WTC11 (cell line): ENCODE measurements at regions not wholly inside any gene's neighbourhood (a gene's known extent, or its start where the extent isn't known, plus 50 kb on each side); places are given as distances from the start of the nearest gene placed in this dataset.

ENCODE experiments used
- ATAC-seq: fragments of 200-7000 bp; cut with Tn5 transposase; 2 replicates; pipeline ENCODE4 v1.10.0; 2021; ENCODE audit warnings: mild to moderate bottlenecking, moderate library complexity
- CTCF ChIA-PET: fragments of 300-600 bp; sonication (Branson Sonifier 250); formaldehyde crosslinking; loops from one replicate; lab custom pipeline; 2021; ENCODE audit warnings: antibody characterized with exemption; lab: Charles Lee
- POLR2A ChIA-PET: fragments of 350-600 bp; sonication (Branson Sonifier 250); formaldehyde crosslinking; loops from one replicate; lab custom pipeline; 2021; ENCODE audit warnings: antibody characterized with exemption; lab: Charles Lee
- DNase-seq: peaks from one replicate; pipeline ENCODE4 v3.0.0; 2021; ENCODE audit warnings: low spot score
- H3K27ac Mint-ChIP-seq: 2 replicates; pipeline ENCODE4 v1.8.0; 2021; ENCODE audit warnings: mixed read lengths
- H3K27me3 Mint-ChIP-seq: 2 replicates; pipeline ENCODE4 v1.8.0; 2021; ENCODE audit warnings: low read depth, mild to moderate bottlenecking, moderate library complexity, mixed read lengths
- H3K36me3 Mint-ChIP-seq: 2 replicates; pipeline ENCODE4 v1.8.0; 2021; ENCODE audit warnings: mixed read lengths
- H3K4me1 Mint-ChIP-seq: 2 replicates; pipeline ENCODE4 v1.8.0; 2022; ENCODE audit warnings: mixed read lengths
- H3K4me3 Mint-ChIP-seq: 2 replicates; pipeline ENCODE4 v1.8.0; 2021; ENCODE audit warnings: mild to moderate bottlenecking, moderate library complexity, mixed read lengths
- H3K9me3 Mint-ChIP-seq: 2 replicates; pipeline ENCODE4 v1.8.0; 2021; ENCODE audit warnings: mixed read lengths
- CTCF ChIP-seq: fragments of 200-600 bp; IDR thresholded peaks from 2 replicates; pipeline ENCODE4 v1.8.0; 2022; ENCODE audit warnings: antibody characterized with exemption
- FOXJ3 ChIP-seq: sonication (generic); formaldehyde crosslinking; IDR thresholded peaks from 2 replicates; pipeline ENCODE4 v1.9.0; 2021; ENCODE audit warnings: missing genetic modification reagents, mild to moderate bottlenecking, borderline replicate concordance
- FOXK1 ChIP-seq: sonication (generic); formaldehyde crosslinking; IDR thresholded peaks from 2 replicates; pipeline ENCODE4 v1.8.0; 2022; ENCODE audit warnings: mild to moderate bottlenecking, moderate library complexity, missing genetic modification reagents
- GABPB1 ChIP-seq: sonication (generic); formaldehyde crosslinking; IDR thresholded peaks from 2 replicates; pipeline ENCODE4 v1.8.1; 2023; ENCODE audit warnings: mild to moderate bottlenecking, missing genetic modification reagents
- HMGXB4 ChIP-seq: sonication (generic); formaldehyde crosslinking; IDR thresholded peaks from 2 replicates; pipeline ENCODE4 v1.8.1; 2023; ENCODE audit warnings: mild to moderate bottlenecking, moderate library complexity, missing genetic modification reagents
- JAZF1 ChIP-seq: fragments of 250-450 bp; sonication (Bioruptor Pico); IDR thresholded peaks from 2 replicates; pipeline ENCODE4 v1.9.0; 2021; ENCODE audit warnings: moderate library complexity, mild to moderate bottlenecking, inconsistent platforms
- KAT7 ChIP-seq: sonication (generic); formaldehyde crosslinking; IDR thresholded peaks from 2 replicates; pipeline ENCODE4 v1.8.1; 2023; ENCODE audit warnings: missing genetic modification reagents, mild to moderate bottlenecking, borderline replicate concordance
- MXD4 ChIP-seq: fragments of 250-450 bp; sonication (Bioruptor Pico); IDR thresholded peaks from 2 replicates; pipeline ENCODE4 v1.8.0; 2021; ENCODE audit warnings: mild to moderate bottlenecking, moderate library complexity, borderline replicate concordance
- NR3C1 ChIP-seq: sonication (generic); formaldehyde crosslinking; conservative IDR thresholded peaks from 2 replicates; pipeline ENCODE4 v1.8.1; 2023; ENCODE audit warnings: low read depth, mild to moderate bottlenecking, missing genetic modification reagents
- PRRX2 ChIP-seq: fragments of 250-450 bp; sonication (Bioruptor Pico); IDR thresholded peaks from 2 replicates; pipeline ENCODE4 v1.8.0; 2021; ENCODE audit warnings: mild to moderate bottlenecking
- RELA ChIP-seq: sonication (generic); formaldehyde crosslinking; IDR thresholded peaks from 2 replicates; pipeline ENCODE4 v1.8.1; 2022; ENCODE audit warnings: missing genetic modification reagents, mild to moderate bottlenecking, borderline replicate concordance
- SMAD3 ChIP-seq: sonication (generic); formaldehyde crosslinking; IDR thresholded peaks from 2 replicates; pipeline ENCODE4 v1.8.0; 2022; ENCODE audit warnings: missing genetic modification reagents, mild to moderate bottlenecking, borderline replicate concordance
- SOX15 ChIP-seq: fragments of 250-450 bp; sonication (Bioruptor Pico); IDR thresholded peaks from 2 replicates; pipeline ENCODE4 v1.9.0; 2021; ENCODE audit warnings: mild to moderate bottlenecking
- ZNF121 ChIP-seq: sonication (generic); formaldehyde crosslinking; IDR thresholded peaks from 2 replicates; pipeline ENCODE4 v1.8.0; 2023; ENCODE audit warnings: missing genetic modification reagents
- ZNF263 ChIP-seq: sonication (generic); formaldehyde crosslinking; IDR thresholded peaks from 2 replicates; pipeline ENCODE4 v1.8.1; 2022; ENCODE audit warnings: low read depth, mild to moderate bottlenecking, moderate library complexity, missing genetic modification reagents
- ZNF317 ChIP-seq: sonication (generic); formaldehyde crosslinking; IDR thresholded peaks from 2 replicates; pipeline ENCODE4 v1.8.1; 2023; ENCODE audit warnings: low read depth, mild to moderate bottlenecking, moderate library complexity, missing genetic modification reagents, borderline replicate concordance
- ZNF423 ChIP-seq: fragments of 250-450 bp; sonication (Bioruptor Pico); IDR thresholded peaks from 2 replicates; pipeline ENCODE4 v2.1.2; 2022; ENCODE audit warnings: mild to moderate bottlenecking, moderate library complexity
- TF ChIP-seq, protein P1 (sequence below): sonication (generic); formaldehyde crosslinking; IDR thresholded peaks from 2 replicates; pipeline ENCODE4 v1.8.0; 2023; ENCODE audit warnings: mild to moderate bottlenecking, missing genetic modification reagents
- TF ChIP-seq, protein P2 (sequence below): sonication (generic); formaldehyde crosslinking; conservative IDR thresholded peaks from 2 replicates; pipeline ENCODE4 v1.8.1; 2022; ENCODE audit warnings: mild to moderate bottlenecking, missing genetic modification reagents
- TF ChIP-seq, protein P3 (sequence below): fragments of 250-450 bp; sonication (Bioruptor Pico); IDR thresholded peaks from 2 replicates; pipeline ENCODE4 v2.1.2; 2022; ENCODE audit warnings: mild to moderate bottlenecking, moderate library complexity
- TF ChIP-seq, protein P4 (sequence below): sonication (generic); formaldehyde crosslinking; IDR thresholded peaks from 2 replicates; pipeline ENCODE4 v1.8.1; 2023; ENCODE audit warnings: mild to moderate bottlenecking, missing genetic modification reagents, moderate library complexity
- TF ChIP-seq, protein P5 (sequence below): fragments of 250-450 bp; sonication (Bioruptor Pico); IDR thresholded peaks from 2 replicates; pipeline ENCODE4 v1.8.0; 2021; ENCODE audit warnings: mild to moderate bottlenecking
- TF ChIP-seq, protein P6 (sequence below): sonication (generic); formaldehyde crosslinking; IDR thresholded peaks from 2 replicates; pipeline ENCODE4 v1.8.0; 2022; ENCODE audit warnings: mild to moderate bottlenecking, missing genetic modification reagents

GRCh38 chr3:99482191-99482590 lies 156.2 kb upstream of the COL8A1 start (continued):
- TF ChIP-seq, protein P1, sequence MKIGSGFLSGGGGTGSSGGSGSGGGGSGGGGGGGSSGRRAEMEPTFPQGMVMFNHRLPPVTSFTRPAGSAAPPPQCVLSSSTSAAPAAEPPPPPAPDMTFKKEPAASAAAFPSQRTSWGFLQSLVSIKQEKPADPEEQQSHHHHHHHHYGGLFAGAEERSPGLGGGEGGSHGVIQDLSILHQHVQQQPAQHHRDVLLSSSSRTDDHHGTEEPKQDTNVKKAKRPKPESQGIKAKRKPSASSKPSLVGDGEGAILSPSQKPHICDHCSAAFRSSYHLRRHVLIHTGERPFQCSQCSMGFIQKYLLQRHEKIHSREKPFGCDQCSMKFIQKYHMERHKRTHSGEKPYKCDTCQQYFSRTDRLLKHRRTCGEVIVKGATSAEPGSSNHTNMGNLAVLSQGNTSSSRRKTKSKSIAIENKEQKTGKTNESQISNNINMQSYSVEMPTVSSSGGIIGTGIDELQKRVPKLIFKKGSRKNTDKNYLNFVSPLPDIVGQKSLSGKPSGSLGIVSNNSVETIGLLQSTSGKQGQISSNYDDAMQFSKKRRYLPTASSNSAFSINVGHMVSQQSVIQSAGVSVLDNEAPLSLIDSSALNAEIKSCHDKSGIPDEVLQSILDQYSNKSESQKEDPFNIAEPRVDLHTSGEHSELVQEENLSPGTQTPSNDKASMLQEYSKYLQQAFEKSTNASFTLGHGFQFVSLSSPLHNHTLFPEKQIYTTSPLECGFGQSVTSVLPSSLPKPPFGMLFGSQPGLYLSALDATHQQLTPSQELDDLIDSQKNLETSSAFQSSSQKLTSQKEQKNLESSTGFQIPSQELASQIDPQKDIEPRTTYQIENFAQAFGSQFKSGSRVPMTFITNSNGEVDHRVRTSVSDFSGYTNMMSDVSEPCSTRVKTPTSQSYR (CRISPR knock-in tag) = no peak
- TF ChIP-seq ZNF423 (CRISPR knock-in tag) (no peak), KAT7 (no peak), ZNF121 (no peak), MXD4 (CRISPR knock-in tag) (no peak), PRRX2 (CRISPR knock-in tag) (no peak), ZNF317 (CRISPR knock-in tag) (no peak), FOXK1 (no peak), FOXJ3 (CRISPR knock-in tag) (no peak), NR3C1 (no peak)
- TF ChIP-seq, protein P2, sequence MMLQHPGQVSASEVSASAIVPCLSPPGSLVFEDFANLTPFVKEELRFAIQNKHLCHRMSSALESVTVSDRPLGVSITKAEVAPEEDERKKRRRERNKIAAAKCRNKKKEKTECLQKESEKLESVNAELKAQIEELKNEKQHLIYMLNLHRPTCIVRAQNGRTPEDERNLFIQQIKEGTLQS (CRISPR knock-in tag) = no peak
- TF ChIP-seq, protein P3, sequence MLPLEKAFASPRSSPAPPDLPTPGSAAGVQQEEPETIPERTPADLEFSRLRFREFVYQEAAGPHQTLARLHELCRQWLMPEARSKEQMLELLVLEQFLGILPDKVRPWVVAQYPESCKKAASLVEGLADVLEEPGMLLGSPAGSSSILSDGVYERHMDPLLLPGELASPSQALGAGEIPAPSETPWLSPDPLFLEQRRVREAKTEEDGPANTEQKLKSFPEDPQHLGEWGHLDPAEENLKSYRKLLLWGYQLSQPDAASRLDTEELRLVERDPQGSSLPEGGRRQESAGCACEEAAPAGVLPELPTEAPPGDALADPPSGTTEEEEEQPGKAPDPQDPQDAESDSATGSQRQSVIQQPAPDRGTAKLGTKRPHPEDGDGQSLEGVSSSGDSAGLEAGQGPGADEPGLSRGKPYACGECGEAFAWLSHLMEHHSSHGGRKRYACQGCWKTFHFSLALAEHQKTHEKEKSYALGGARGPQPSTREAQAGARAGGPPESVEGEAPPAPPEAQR = no peak
- TF ChIP-seq, protein P4, sequence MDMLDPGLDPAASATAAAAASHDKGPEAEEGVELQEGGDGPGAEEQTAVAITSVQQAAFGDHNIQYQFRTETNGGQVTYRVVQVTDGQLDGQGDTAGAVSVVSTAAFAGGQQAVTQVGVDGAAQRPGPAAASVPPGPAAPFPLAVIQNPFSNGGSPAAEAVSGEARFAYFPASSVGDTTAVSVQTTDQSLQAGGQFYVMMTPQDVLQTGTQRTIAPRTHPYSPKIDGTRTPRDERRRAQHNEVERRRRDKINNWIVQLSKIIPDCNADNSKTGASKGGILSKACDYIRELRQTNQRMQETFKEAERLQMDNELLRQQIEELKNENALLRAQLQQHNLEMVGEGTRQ = no peak

DNA sequence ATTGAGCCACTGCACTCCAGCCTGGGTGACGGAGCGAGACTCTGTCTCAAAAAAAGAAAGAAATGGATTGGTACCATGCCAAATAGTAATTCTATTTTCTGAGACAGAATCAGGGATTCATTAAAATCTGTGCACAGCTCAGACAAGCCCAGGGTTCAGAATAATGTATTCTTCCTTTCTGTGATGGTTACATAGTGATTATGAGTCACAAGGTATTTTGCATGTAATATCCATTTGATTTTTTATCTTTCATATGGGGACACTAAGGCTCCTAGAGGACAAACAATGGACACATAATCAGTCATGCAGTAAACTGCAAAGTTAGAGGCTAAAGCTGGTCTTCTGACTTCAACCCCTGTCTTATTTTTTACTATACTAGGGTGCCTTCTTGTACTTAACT lies 156.8 kb upstream of the COL8A1 start:
- ChIA-PET CTCF (interaction anchor here (0.7 kb wide), 1 partner anchor 163 kb away, joined by 5 read pairs; no protein-coding TSS in a partner anchor), POLR2A (no interaction called here)
- peaks cover 15% of the 10 kb centered on the region for H3K36me3 Mint-ChIP-seq
- ATAC-seq = no peak
- no peaks in the 10 kb centered on the region for H3K27me3 Mint-ChIP-seq
- H3K4me1 Mint-ChIP-seq = peaks cover 11% of the 10 kb centered on the region
- H3K27ac Mint-ChIP-seq = no peak overlapping the region
- peaks cover 31% of the 10 kb centered on the region for H3K9me3 Mint-ChIP-seq
- no peak overlapping the region for H3K4me3 Mint-ChIP-seq
- no peak for DNase-seq
- TF ChIP-seq SOX15 (no peak), RELA (no peak), ZNF263 (no peak), SMAD3 (no peak), CTCF (no peak), GABPB1 (CRISPR knock-in tag) (no peak), HMGXB4 (CRISPR knock-in tag) (no peak), JAZF1 (CRISPR knock-in tag) (no peak)
- TF ChIP-seq, protein P5, sequence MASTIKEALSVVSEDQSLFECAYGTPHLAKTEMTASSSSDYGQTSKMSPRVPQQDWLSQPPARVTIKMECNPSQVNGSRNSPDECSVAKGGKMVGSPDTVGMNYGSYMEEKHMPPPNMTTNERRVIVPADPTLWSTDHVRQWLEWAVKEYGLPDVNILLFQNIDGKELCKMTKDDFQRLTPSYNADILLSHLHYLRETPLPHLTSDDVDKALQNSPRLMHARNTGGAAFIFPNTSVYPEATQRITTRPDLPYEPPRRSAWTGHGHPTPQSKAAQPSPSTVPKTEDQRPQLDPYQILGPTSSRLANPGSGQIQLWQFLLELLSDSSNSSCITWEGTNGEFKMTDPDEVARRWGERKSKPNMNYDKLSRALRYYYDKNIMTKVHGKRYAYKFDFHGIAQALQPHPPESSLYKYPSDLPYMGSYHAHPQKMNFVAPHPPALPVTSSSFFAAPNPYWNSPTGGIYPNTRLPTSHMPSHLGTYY = no peak
- TF ChIP-seq, protein P6, sequence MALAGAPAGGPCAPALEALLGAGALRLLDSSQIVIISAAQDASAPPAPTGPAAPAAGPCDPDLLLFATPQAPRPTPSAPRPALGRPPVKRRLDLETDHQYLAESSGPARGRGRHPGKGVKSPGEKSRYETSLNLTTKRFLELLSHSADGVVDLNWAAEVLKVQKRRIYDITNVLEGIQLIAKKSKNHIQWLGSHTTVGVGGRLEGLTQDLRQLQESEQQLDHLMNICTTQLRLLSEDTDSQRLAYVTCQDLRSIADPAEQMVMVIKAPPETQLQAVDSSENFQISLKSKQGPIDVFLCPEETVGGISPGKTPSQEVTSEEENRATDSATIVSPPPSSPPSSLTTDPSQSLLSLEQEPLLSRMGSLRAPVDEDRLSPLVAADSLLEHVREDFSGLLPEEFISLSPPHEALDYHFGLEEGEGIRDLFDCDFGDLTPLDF = no peak
